SK-N-SH treated with all-trans-retinoic acid at 6 μM for 48 hours (cell line): ENCODE measurements at regions not wholly inside any gene's neighbourhood (a gene's known extent, or its start where the extent isn't known, plus 50 kb on each side); places are given as distances from the start of the nearest gene placed in this dataset.

ENCODE experiments used
- ARNTL ChIP-seq: fragments of 450-650 bp; formaldehyde crosslinking; IDR thresholded peaks from 2 replicates; pipeline ENCODE4 v1.5.0; 2020; ENCODE audit warnings: low read depth, mild to moderate bottlenecking, moderate library complexity, borderline replicate concordance
- CREB5 ChIP-seq: fragments of 250-450 bp; sonication (Bioruptor Pico); IDR thresholded peaks from 2 replicates; pipeline ENCODE4 v1.5.1; 2020; ENCODE audit warnings: low read depth, mild to moderate bottlenecking, moderate library complexity
- CSDC2 ChIP-seq: fragments of 250-450 bp; sonication (Bioruptor Pico); IDR thresholded peaks from 2 replicates; pipeline ENCODE4 v1.5.0; 2020; ENCODE audit warnings: mild to moderate bottlenecking, moderate library complexity
- ESRRG ChIP-seq: fragments of 250-450 bp; sonication (Bioruptor Pico); IDR thresholded peaks from 2 replicates; pipeline ENCODE4 v1.6.1; 2021; ENCODE audit warnings: mild to moderate bottlenecking
- ISL1 ChIP-seq: fragments of 250-450 bp; sonication (Bioruptor Pico); IDR thresholded peaks from 2 replicates; pipeline ENCODE4 v2.1.2; 2022; ENCODE audit warnings: mild to moderate bottlenecking, moderate library complexity
- OSR1 ChIP-seq: fragments of 250-450 bp; sonication (Bioruptor Pico); IDR thresholded peaks from 2 replicates; pipeline ENCODE4 v1.8.0; 2022; ENCODE audit warnings: moderate library complexity, mild to moderate bottlenecking, inconsistent platforms
- RARB ChIP-seq: fragments of 250-450 bp; sonication (Bioruptor Pico); IDR thresholded peaks from 2 replicates; pipeline ENCODE4 v1.8.0; 2021; ENCODE audit warnings: mild to moderate bottlenecking, moderate library complexity
- ZFP3 ChIP-seq: fragments of 250-450 bp; sonication (Bioruptor Pico); IDR thresholded peaks from 2 replicates; pipeline ENCODE4 v1.5.0; 2020; ENCODE audit warnings: mild to moderate bottlenecking, moderate library complexity
- ZFP30 ChIP-seq: fragments of 450-650 bp; formaldehyde crosslinking; IDR thresholded peaks from 2 replicates; pipeline ENCODE4 v1.5.0; 2022; ENCODE audit warnings: mild to moderate bottlenecking, moderate library complexity
- ZNF565 ChIP-seq: fragments of 450-650 bp; formaldehyde crosslinking; conservative IDR thresholded peaks from 2 replicates; pipeline ENCODE4 v1.5.0; 2020; ENCODE audit warnings: low read depth, mild to moderate bottlenecking, moderate library complexity
- ZNF70 ChIP-seq: fragments of 450-650 bp; formaldehyde crosslinking; IDR thresholded peaks from 2 replicates; pipeline ENCODE4 v1.5.0; 2020; ENCODE audit warnings: mild to moderate bottlenecking, moderate library complexity
- ZNF8 ChIP-seq: fragments of 450-650 bp; formaldehyde crosslinking; IDR thresholded peaks from 2 replicates; pipeline ENCODE4 v1.5.0; 2020; ENCODE audit warnings: mild to moderate bottlenecking, moderate library complexity
- TF ChIP-seq, protein P1 (sequence below): fragments of 250-450 bp; sonication (Bioruptor Pico); IDR thresholded peaks from 2 replicates; pipeline ENCODE4 v1.8.0; 2021; ENCODE audit warnings: low read depth, mild to moderate bottlenecking, moderate library complexity, borderline replicate concordance

- TF ChIP-seq ESRRG (no peak), ZNF70 (CRISPR knock-in tag) (no peak), RARB (CRISPR knock-in tag) (no peak), ZFP30 (CRISPR knock-in tag) (no peak), ZFP3 (CRISPR knock-in tag) (no peak), CSDC2 (CRISPR knock-in tag) (no peak), ARNTL (CRISPR knock-in tag) (no peak), ISL1 (CRISPR knock-in tag) (no peak), OSR1 (CRISPR knock-in tag) (no peak), ZNF8 (CRISPR knock-in tag) (no peak), CREB5 (CRISPR knock-in tag) (no peak), ZNF565 (CRISPR knock-in tag) (no peak)
- TF ChIP-seq, protein P1, sequence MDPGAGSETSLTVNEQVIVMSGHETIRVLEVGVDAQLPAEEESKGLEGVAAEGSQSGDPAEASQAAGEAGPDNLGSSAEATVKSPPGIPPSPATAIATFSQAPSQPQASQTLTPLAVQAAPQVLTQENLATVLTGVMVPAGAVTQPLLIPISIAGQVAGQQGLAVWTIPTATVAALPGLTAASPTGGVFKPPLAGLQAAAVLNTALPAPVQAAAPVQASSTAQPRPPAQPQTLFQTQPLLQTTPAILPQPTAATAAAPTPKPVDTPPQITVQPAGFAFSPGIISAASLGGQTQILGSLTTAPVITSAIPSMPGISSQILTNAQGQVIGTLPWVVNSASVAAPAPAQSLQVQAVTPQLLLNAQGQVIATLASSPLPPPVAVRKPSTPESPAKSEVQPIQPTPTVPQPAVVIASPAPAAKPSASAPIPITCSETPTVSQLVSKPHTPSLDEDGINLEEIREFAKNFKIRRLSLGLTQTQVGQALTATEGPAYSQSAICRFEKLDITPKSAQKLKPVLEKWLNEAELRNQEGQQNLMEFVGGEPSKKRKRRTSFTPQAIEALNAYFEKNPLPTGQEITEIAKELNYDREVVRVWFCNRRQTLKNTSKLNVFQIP (CRISPR knock-in tag): no peak
Observed at GRCh38 chr5:58069016-58069705, 390.7 kb downstream of the PLK2 start.
